ENCODE measurements at regions not wholly inside any gene's neighbourhood (a gene's known extent, or its start where the extent isn't known, plus 50 kb on each side); places are given as distances from the start of the nearest gene placed in this dataset.
"Not testable (repeated sequence)": the region's sequence is repeated elsewhere in the genome, so short reads cannot be mapped to it uniquely, and the experiment has no call there.

- DNase-seq, result no peak
These were observed 130.8 kb upstream of the FRG1 start for GRCh38 chr4:189809839-189810238.

- DNase-seq, result peak; percentile 88
These were observed 130.1 kb upstream of the FRG1 start for GRCh38 chr4:189810318-189811181.

GRCh38 chr4:189815404-189816192 is 125.1 kb upstream of the FRG1 start:
- DNase-seq, result no peak

GRCh38 chr4:189822326-189822725 is 118.3 kb upstream of the FRG1 start:
- no peak for DNase-seq

GRCh38 chr4:189823591-189823990 is 117.1 kb upstream of the FRG1 start:
- DNase-seq, result no peak

- DNase-seq, result no peak
These were observed 115.2 kb upstream of the FRG1 start for GRCh38 chr4:189825466-189825865.

GRCh38 chr4:189826657-189827056 is 114.0 kb upstream of the FRG1 start:
- no peak for DNase-seq

GRCh38 chr4:189828081-189828697 is 112.5 kb upstream of the FRG1 start:
- no peak for DNase-seq

- DNase-seq, result no peak
These were observed 108.1 kb upstream of the FRG1 start for GRCh38 chr4:189832528-189832927.

GRCh38 chr4:189834616-189835015 is 106.1 kb upstream of the FRG1 start:
- no peak for DNase-seq

- no peak for DNase-seq
These were observed 105.2 kb upstream of the FRG1 start for GRCh38 chr4:189835505-189835904.

GRCh38 chr4:189837471-189837870 is 103.2 kb upstream of the FRG1 start:
- no peak for DNase-seq

GRCh38 chr4:189838821-189839497 is 101.7 kb upstream of the FRG1 start:
- DNase-seq, result no peak

GRCh38 chr4:189840356-189840755 is 100.3 kb upstream of the FRG1 start:
- DNase-seq, result no peak

- no peak for DNase-seq
These were observed 97.2 kb upstream of the FRG1 start for GRCh38 chr4:189843413-189844009.

- no peak for DNase-seq
These were observed 95.4 kb upstream of the FRG1 start for GRCh38 chr4:189845145-189845846.

- not testable (repeated sequence) for DNase-seq
These were observed 94.6 kb upstream of the FRG1 start for GRCh38 chr4:189846094-189846493.

GRCh38 chr4:189846608-189847007 is 94.1 kb upstream of the FRG1 start:
- not testable (repeated sequence) for DNase-seq

GRCh38 chr4:189848672-189849071 is 92.0 kb upstream of the FRG1 start:
- not testable (repeated sequence) for DNase-seq

- no peak for DNase-seq
These were observed 90.3 kb upstream of the FRG1 start for GRCh38 chr4:189850239-189850856.

- DNase-seq, result no peak
These were observed 82.2 kb upstream of the FRG1 start for GRCh38 chr4:189858435-189858834.
